DMS79 (cell line): ENCODE measurements at regions not wholly inside any gene's neighbourhood (a gene's known extent, or its start where the extent isn't known, plus 50 kb on each side); places are given as distances from the start of the nearest gene placed in this dataset.
"Not testable (repeated sequence)": the region's sequence is repeated elsewhere in the genome, so short reads cannot be mapped to it uniquely, and the experiment has no call there.

Experiments used
- DNase-seq: peaks from one replicate; lab custom pipeline; 2025; lab: John Stamatoyannopoulos, UW

- DNase-seq, result no peak
Measured at GRCh38 chr1:228869312-228869824, 134.1 kb downstream of the RHOU start.

DNA sequence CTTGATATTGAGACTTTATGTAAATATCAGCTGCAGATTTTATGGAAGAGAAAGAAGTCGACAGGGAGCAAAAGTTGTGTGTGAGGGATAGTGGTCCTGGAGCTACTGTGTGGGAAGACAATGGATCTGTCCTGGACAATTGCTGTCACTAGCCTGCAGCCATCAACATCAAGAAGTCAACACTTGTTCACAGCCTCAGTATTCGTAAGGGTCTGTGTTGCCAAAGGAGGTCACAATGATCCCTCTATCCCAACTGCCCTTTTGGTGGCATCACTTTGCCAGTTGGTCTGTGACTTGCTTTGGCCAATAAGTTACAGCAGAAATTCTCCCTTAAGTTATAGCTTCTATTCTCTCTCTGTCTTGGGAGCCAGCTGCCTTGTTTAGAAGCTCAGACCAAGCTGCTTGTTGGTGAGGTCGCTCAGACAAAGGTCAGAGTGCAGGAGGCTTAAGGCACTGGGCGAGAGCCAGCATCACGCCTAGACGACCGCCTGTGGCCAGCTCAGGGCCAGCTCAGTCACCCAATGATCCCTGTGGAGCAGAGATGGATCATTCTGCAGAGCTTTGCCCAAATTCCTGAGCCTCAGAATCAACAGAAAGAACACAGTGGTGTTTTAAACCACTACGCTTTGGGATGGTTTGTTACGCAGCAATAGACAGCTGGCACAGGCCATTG is 134.9 kb downstream of the RHOU start:
- no peak for DNase-seq

DNA sequence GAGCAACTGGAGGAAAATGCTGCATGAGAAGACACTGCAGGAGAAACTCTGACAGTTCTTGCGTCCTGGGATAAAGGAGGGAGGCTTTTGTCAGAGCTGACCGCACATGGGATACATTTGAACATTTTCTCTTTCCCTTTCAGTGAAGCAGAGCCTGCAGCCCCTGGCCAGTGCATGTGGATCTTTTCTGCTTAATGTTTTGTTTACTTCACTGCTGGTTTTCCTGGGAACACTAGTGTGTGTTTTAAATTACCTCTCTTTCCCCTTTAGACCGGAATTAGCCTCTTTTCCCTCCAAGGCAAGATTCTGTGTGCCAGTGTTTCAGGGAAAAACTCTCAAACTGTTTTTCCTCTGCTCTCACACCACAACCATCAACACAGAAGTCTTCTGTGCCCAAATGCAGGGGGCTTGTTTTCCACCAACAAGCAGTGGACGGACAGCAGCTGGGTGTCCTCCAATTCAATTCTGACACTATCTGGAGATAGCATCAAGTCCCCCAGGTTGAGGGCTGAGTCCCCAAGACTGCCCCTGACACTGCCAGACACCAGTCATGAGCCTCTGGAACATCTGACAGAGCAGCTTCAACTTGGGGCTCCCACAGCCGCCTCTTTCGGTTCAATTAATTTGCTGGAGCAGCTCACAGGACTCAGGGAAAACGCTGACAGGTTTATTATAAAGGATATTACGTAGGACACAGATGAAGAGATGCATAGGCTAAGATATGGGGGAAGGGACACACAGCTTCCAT is 136.2 kb downstream of the RHOU start:
- DNase-seq, result no peak

GRCh38 chr1:228872080-228872479 is 136.8 kb downstream of the RHOU start:
- no peak for DNase-seq

- DNase-seq, result no peak
Measured at GRCh38 chr1:228873709-228874108, 138.4 kb downstream of the RHOU start.

DNA sequence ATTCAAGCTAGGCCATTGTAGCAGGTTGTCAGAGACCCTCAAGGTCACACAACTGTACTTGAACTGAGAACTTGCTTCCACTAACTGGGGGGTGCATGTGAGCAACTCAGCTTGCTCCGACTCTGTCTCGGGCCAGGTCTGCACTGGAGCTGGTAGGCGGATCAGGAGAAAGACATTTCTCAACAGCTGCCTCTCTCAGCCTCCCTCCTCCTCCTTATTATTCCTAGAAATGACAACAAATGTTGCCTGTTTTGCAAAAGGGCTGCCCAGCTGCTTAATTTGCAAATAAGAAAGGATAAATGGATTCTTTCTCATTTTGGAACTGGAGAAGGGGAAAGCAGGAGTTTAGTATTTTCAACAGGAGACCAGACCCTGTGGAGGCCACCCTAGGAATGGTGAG is 140.5 kb downstream of the RHOU start:
- no peak for DNase-seq

GRCh38 chr1:228876187-228876586 is 140.9 kb downstream of the RHOU start:
- no peak for DNase-seq

- DNase-seq, result no peak
Measured at GRCh38 chr1:228879164-228879563, 143.9 kb downstream of the RHOU start.

DNA sequence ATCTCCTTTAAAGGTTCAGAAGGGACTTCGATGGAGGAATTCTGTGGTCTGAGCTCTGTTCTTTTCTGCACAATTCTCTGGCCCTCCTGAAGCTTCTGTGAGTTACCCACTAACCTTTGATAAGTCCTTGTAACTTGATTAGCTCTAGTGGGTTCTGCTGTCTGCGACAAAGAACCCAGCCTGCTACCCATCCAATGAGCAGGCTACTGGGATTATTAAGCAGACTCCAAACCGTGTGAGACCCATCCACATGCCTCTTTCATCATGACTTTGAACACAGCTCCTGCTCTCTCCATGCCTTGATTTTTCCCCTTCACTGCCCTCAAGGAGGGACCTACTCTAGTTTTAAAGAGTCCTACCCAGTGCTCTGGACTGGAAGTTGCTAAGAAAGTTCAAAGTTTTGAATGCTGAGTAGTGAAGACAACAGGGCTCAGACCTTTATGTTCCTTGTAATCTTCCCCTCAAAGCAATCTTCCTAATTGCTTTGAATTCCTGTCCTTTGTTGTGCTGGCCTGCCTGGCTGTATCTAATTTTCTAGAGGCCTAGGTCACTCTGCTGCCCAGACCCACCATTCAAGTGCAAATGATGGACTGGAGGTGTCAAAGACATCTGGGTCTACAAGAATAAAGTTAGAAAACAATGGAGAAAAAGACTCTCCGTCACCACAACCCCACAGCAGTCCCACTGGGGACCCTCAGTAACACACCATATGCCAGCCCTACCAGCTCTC is 146.9 kb downstream of the RHOU start:
- DNase-seq, result no peak

- DNase-seq, result no peak
Measured at GRCh38 chr1:228882771-228883450, 147.6 kb downstream of the RHOU start.

DNA sequence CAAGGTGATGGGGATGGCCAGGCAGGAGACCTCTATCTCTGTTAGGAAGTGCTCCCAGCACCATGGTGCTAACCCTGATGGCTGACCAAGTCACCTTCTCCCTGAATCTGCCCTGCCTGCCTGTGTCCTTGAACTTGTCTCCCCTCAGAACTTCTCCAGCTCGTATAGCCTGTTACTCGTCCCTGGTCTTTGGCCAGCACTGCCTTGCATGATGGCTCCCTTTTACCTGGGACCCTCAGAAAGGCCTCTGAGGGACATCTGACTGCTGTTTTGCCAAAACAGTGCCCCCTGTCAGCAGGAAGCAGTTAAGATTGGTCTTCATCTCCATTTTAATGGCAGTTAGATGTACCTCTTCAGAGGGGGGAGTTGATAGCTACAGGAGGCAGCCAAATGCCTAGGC is 148.3 kb downstream of the RHOU start:
- DNase-seq, result no peak

GRCh38 chr1:228884196-228884595 is 148.9 kb downstream of the RHOU start:
- DNase-seq, result no peak

- DNase-seq, result no peak
Measured at GRCh38 chr1:228884615-228885566, 149.6 kb downstream of the RHOU start.

- DNase-seq, result no peak
Measured at GRCh38 chr1:228885845-228886244, 150.6 kb downstream of the RHOU start.

DNA sequence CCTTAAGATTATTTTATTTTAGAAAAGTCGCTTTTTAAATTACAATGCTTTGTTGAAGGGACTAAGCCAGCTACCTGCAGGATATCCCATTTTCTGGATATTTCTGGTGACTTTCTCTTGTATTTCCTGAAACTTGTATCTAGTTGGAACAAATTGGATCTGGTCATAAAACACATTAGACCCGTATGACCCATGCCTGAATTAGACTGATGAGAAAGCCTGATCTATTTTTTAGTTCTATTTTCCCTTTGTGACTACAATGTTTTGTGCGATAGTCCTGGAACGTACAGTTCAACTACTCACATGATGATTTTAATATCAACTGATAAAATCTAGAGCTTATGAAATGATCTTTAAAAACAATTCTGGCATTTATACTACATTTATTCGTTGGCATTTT is 151.8 kb downstream of the RHOU start:
- no peak for DNase-seq

DNA sequence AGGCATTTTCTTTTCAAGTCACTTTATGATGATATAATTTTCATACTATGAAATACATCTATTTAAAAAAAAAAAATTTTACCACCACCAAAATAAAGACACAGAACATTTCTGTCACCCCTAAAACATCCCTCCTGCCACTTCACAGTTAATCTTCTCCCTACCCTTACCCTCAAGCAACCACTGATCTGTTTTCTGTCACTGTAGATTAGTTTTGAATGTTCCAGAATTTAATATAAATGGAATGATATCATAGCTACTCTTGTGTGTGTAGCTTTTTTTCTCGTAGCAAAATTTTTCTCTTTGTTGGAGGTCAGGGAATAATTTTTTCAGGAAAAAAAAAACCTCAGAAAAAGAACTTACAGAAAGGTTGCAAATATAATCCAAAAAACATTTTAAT is 152.7 kb downstream of the RHOU start:
- DNase-seq, result no peak

- DNase-seq, result no peak
Measured at GRCh38 chr1:228889289-228889688, 154.0 kb downstream of the RHOU start.

GRCh38 chr1:228891272-228892034 is 156.2 kb downstream of the RHOU start:
- DNase-seq, result no peak

DNA sequence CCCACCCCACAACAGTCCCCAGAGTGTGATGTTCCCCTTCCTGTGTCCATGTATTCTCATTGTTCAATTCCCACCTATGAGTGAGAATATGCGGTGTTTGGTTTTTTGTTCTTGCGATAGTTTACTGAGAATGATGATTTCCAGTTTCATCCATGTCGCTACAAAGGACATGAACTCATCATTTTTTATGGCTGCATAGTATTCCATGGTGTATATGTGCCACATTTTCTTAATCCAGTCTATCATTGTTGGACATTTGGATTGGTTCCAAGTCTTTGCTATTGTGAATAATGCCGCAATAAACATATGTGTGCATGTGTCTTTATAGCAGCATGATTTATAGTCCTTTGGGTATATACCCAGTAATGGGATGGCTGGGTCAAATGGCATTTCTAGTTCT is 156.9 kb downstream of the RHOU start:
- DNase-seq, result not testable (repeated sequence)

- DNase-seq, result no peak
Measured at GRCh38 chr1:228894442-228894989, 159.2 kb downstream of the RHOU start.
